HCT116 (cell line): ENCODE measurements at regions not wholly inside any gene's neighbourhood (a gene's known extent, or its start where the extent isn't known, plus 50 kb on each side); places are given as distances from the start of the nearest gene placed in this dataset.

Experiments
- ATAC-seq: fragments of 200-7000 bp; cut with Tn5 transposase; 2 replicates; pipeline ENCODE4 v1.9.1; 2020; ENCODE audit warnings: mild to moderate bottlenecking, moderate library complexity
- BruUV-seq: library from RNA; stranded (reverse); fragments of 400-500 nt; replicated peaks from 2 replicates; lab custom pipeline; 2021; lab: Mats Ljungman, UMichigan
- CTCF ChIA-PET: fragments of 300-600 bp; sonication (Branson Sonifier 250); formaldehyde crosslinking; loops from one replicate; lab custom pipeline; 2021; ENCODE audit warnings: antibody characterized with exemption; lab: Charles Lee
- POLR2A ChIA-PET: fragments of 300-600, 350-600 bp; sonication (Branson Sonifier 250); formaldehyde crosslinking; loops from one replicate; lab custom pipeline; 2021; ENCODE audit warnings: antibody characterized with exemption; lab: Charles Lee
- RAD21 ChIA-PET, 2 experiments: fragments of 300-600 bp; sonication (Branson Sonifier 250); formaldehyde crosslinking; loops; one replicate each; lab custom pipeline; 2023; ENCODE audit warnings: low total read pairs in 2 of 2; ENCODE audit not compliant: uncharacterized antibody in 2 of 2, unreplicated experiment in 2 of 2, low non-redundant PET in 1 of 2; lab: Charles Lee
- DNase-seq: peaks from one replicate; pipeline ENCODE4 v3.0.0-alpha.2; 2010; ENCODE audit warnings: low read depth, low spot score
- H2AFZ ChIP-seq: fragments of 200-600 bp; shearing (Covaris generic), sonication (generic); 2 replicates; pipeline ENCODE4 v1.6.1; 2017; ENCODE audit warnings: low read depth, mixed run types, mixed read lengths, antibody characterized with exemption, low read length; ENCODE audit not compliant: poor library complexity, severe bottlenecking
- H3K27ac ChIP-seq: 2 replicates; pipeline ENCODE4 v1.5.1; 2012; ENCODE audit warnings: low read depth, low read length
- H3K27me3 ChIP-seq: fragments of 200-600 bp; sonication (generic); 2 replicates; pipeline ENCODE4 v1.6.1; 2016; ENCODE audit warnings: mixed run types, low read length, mixed read lengths; ENCODE audit not compliant: insufficient read depth
- H3K36me3 ChIP-seq, 2 experiments: fragments of 200-500 bp in 1 of 2; fragments of 200-600 bp in 1 of 2; sonication (Bioruptor generic) in 1 of 2; sonication (generic) in 1 of 2; 2 replicates each; pipeline versions ENCODE4 v1.5.1 to v1.6.1; 2014 to 2016; ENCODE audit warnings: low read length in 2 of 2, inconsistent platforms in 1 of 2, mixed read lengths in 1 of 2, mixed run types in 1 of 2; ENCODE audit not compliant: insufficient read depth in 2 of 2, control insufficient read depth in 1 of 2
- H3K4me1 ChIP-seq, 2 experiments: fragments of 200-600 bp in 1 of 2; sonication (generic) in 1 of 2; 2 replicates each; pipeline versions ENCODE4 v1.5.1 to v1.6.1; 2012 to 2017; ENCODE audit warnings: low read length in 2 of 2, inconsistent platforms in 1 of 2, mild to moderate bottlenecking in 1 of 2, mixed read lengths in 1 of 2, mixed run types in 1 of 2, moderate library complexity in 1 of 2; ENCODE audit not compliant: insufficient read depth in 2 of 2, control insufficient read depth in 1 of 2
- H3K4me2 ChIP-seq: fragments of 200-600 bp; sonication (generic); 2 replicates; pipeline ENCODE4 v1.6.1; 2017; ENCODE audit warnings: mixed run types, low read length, mixed read lengths
- H3K4me3 ChIP-seq, 2 experiments: fragments of 200-600 bp in 1 of 2; sonication (generic) in 1 of 2; replicated peaks in 1 of 2; 2 replicates each; pipeline ENCODE4 v1.5.1; 2011 to 2016; ENCODE audit warnings: low read length in 2 of 2, control low read depth in 1 of 2, low read depth in 1 of 2, mild to moderate bottlenecking in 1 of 2, mixed read lengths in 1 of 2, mixed run types in 1 of 2
- H3K79me2 ChIP-seq: fragments of 200-600 bp; sonication (generic); 2 replicates; pipeline ENCODE4 v1.6.1; 2017; ENCODE audit warnings: mild to moderate bottlenecking, mixed run types, low read length, moderate library complexity, mixed read lengths; ENCODE audit not compliant: insufficient read depth
- H3K9ac ChIP-seq: fragments of 200-600 bp; sonication (generic); 2 replicates; pipeline ENCODE4 v1.6.1; 2016; ENCODE audit warnings: low read length, mixed read lengths
- H3K9me2 ChIP-seq: fragments of 200-600 bp; sonication (generic), shearing (Covaris generic); 2 replicates; pipeline ENCODE4 v1.6.1; 2017; ENCODE audit warnings: mixed run types, mild to moderate bottlenecking, moderate library complexity; ENCODE audit not compliant: insufficient read depth
- H3K9me3 ChIP-seq, 2 experiments: fragments of 200-500 bp in 1 of 2; fragments of 200-600 bp in 1 of 2; sonication (Bioruptor generic) in 1 of 2; sonication (generic) in 1 of 2; 2 replicates each; pipeline ENCODE4 v1.6.1; 2014 to 2017; ENCODE audit warnings: low read length in 2 of 2, mixed read lengths in 2 of 2, inconsistent platforms in 1 of 2, low read depth in 1 of 2, mild to moderate bottlenecking in 1 of 2, mixed run types in 1 of 2, moderate library complexity in 1 of 2; ENCODE audit not compliant: control insufficient read depth in 1 of 2, insufficient read depth in 1 of 2
- H4K20me1 ChIP-seq: fragments of 200-600 bp; sonication (generic), shearing (Covaris generic); 2 replicates; pipeline ENCODE4 v1.6.1; 2017; ENCODE audit warnings: mixed run types, mild to moderate bottlenecking, moderate library complexity; ENCODE audit not compliant: insufficient read depth
- ATF3 ChIP-seq: IDR thresholded peaks from 2 replicates; pipeline ENCODE4 v1.6.1; 2012
- CBX3 ChIP-seq: IDR thresholded peaks from 2 replicates; pipeline ENCODE4 v1.6.1; 2012; ENCODE audit warnings: low read depth
- CTCF ChIP-seq, 3 experiments: fragments of 200-600 bp in 1 of 3; sonication (generic) in 1 of 3; IDR thresholded peaks in 2 of 3; conservative IDR thresholded peaks in 1 of 3; 2 replicates each; pipeline ENCODE4 v1.5.1; 2012 to 2017; ENCODE audit warnings: low read depth in 2 of 3, low read length in 2 of 3, antibody characterized with exemption in 1 of 3, borderline replicate concordance in 1 of 3, control low read depth in 1 of 3, mild to moderate bottlenecking in 1 of 3, mixed read lengths in 1 of 3, mixed run types in 1 of 3, moderate library complexity in 1 of 3; ENCODE audit not compliant: insufficient read depth in 1 of 3
- EGR1 ChIP-seq: IDR thresholded peaks from 2 replicates; pipeline ENCODE4 v1.6.1; 2012; ENCODE audit warnings: low read depth
- EZH2 ChIP-seq: fragments of 200-600 bp; sonication (generic); IDR thresholded peaks from 2 replicates; pipeline ENCODE4 v1.6.1; 2017; ENCODE audit warnings: antibody characterized with exemption, mixed run types
- EZH2phosphoT487 ChIP-seq: fragments of 200-600 bp; IDR thresholded peaks from 2 replicates; pipeline ENCODE4 v1.6.1; 2018; ENCODE audit warnings: antibody characterized with exemption, borderline replicate concordance
- FOSL1 ChIP-seq: IDR thresholded peaks from 2 replicates; pipeline ENCODE4 v1.6.1; 2012; ENCODE audit warnings: low read depth
- JUND ChIP-seq: IDR thresholded peaks from 2 replicates; pipeline ENCODE4 v1.6.1; 2012
- POLR2A ChIP-seq: IDR thresholded peaks from 2 replicates; pipeline ENCODE4 v1.7.0; 2011; ENCODE audit warnings: borderline replicate concordance; ENCODE audit not compliant: insufficient read depth, insufficient read length; ENCODE audit errors: extremely low read depth
- POLR2AphosphoS5 ChIP-seq: IDR thresholded peaks from 2 replicates; pipeline ENCODE4 v1.6.1; 2011; ENCODE audit warnings: mild to moderate bottlenecking, low read depth, low read length, moderate library complexity
- RAD21 ChIP-seq: IDR thresholded peaks from 2 replicates; pipeline ENCODE4 v1.6.1; 2012; ENCODE audit warnings: low read depth, mild to moderate bottlenecking
- REST ChIP-seq: IDR thresholded peaks from 2 replicates; pipeline ENCODE4 v1.6.1; 2012; ENCODE audit warnings: low read depth
- SIN3A ChIP-seq: IDR thresholded peaks from 2 replicates; pipeline ENCODE4 v1.6.1; 2012; ENCODE audit warnings: low read depth
- SP1 ChIP-seq: IDR thresholded peaks from 2 replicates; pipeline ENCODE4 v1.6.1; 2012; ENCODE audit warnings: low read depth
- SRF ChIP-seq: IDR thresholded peaks from 2 replicates; pipeline ENCODE4 v1.6.1; 2012; ENCODE audit warnings: low read depth
- TCF7L2 ChIP-seq: IDR thresholded peaks from 2 replicates; pipeline ENCODE4 v1.7.0; 2011; ENCODE audit warnings: borderline replicate concordance, inconsistent platforms; ENCODE audit not compliant: insufficient read depth, insufficient read length; ENCODE audit errors: extremely low read depth
- YY1 ChIP-seq: IDR thresholded peaks from 2 replicates; pipeline ENCODE4 v1.6.1; 2011; ENCODE audit warnings: low read length, low read depth, moderate library complexity, mild to moderate bottlenecking; ENCODE audit not compliant: insufficient replicate concordance; ENCODE audit errors: extremely low read depth
- intact Hi-C: fragments of 100-400 bp; cut with micrococcal nuclease; formaldehyde crosslinking; loops from 2 replicates; pipeline ENCODE4 v1.10.0; 2022

GRCh38 chr2:58904095-58904494 is 663.0 kb upstream of the FANCL start:
- no peak overlapping the region for H3K4me3 ChIP-seq
- H3K9ac ChIP-seq, result no peak overlapping the region
- POLR2A ChIA-PET, result no interaction called here
- no TSS peak for BruUV-seq
- H3K4me1 ChIP-seq, result no peaks in the 10 kb centered on the region
- no peaks in the 10 kb centered on the region for H3K36me3 ChIP-seq
- intact Hi-C loops, result no loop called here
- no peak overlapping the region for H3K27ac ChIP-seq
- no peaks in the 10 kb centered on the region for H3K9me3 ChIP-seq
- H3K9me2 ChIP-seq, result no peaks in the 10 kb centered on the region
- H3K27me3 ChIP-seq, result 0 out of 2 replicates have a peak, but pooled peaks cover 4% of the 10 kb centered on the region
- H3K79me2 ChIP-seq, result no peaks in the 10 kb centered on the region
- H2AFZ ChIP-seq, result no peak overlapping the region
- CTCF ChIA-PET, result no interaction called here
- no peak overlapping the region for H3K4me2 ChIP-seq
- RAD21 ChIA-PET, result no interaction called here
- no peak for TF ChIP-seq EGR1
- TF ChIP-seq EZH2, result no peak
- TF ChIP-seq EZH2phosphoT487, result no peak
- TF ChIP-seq SRF, result no peak
- no peak for TF ChIP-seq JUND
- TF ChIP-seq RAD21, result no peak
- no peak for TF ChIP-seq TCF7L2
- no peak for TF ChIP-seq POLR2AphosphoS5
- TF ChIP-seq CBX3, result no peak
- no peak for TF ChIP-seq YY1
- no peaks in the 10 kb centered on the region for H4K20me1 ChIP-seq
- ATAC-seq (no peak), DNase-seq (no peak)

DNA sequence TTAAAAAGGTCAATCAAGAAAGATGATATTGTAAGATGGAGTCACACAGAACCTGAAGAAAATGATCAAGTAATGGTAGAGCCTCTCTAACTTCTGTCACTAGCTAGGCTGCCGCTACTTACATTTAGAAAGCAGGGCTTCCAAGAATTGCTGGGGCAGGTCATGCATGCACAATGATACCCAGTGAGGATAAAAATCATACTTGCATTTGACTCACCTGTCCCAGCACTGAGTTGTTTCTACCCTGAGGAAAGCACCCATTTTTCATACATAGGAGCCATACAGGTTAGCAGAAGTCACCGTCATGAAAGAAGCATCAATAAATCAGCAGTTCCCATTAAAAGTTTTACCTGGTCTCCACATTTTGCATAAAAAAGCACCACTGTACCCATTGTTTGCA is 662.3 kb upstream of the FANCL start:
- Histone ChIP-seq H3K4me3 (no peak overlapping the region), H3K9me2 (no peaks in the 10 kb centered on the region), H3K9me3 (no peaks in the 10 kb centered on the region), H3K4me1 (no peaks in the 10 kb centered on the region), H3K4me2 (no peak overlapping the region), H3K36me3 (no peaks in the 10 kb centered on the region), H3K9ac (no peak overlapping the region), H3K79me2 (no peaks in the 10 kb centered on the region), H3K27ac (no peak overlapping the region), H3K27me3 (0 out of 2 replicates have a peak, but pooled peaks cover 4% of the 10 kb centered on the region), H4K20me1 (no peaks in the 10 kb centered on the region), H2AFZ (no peak overlapping the region)
- RAD21 ChIA-PET, result no interaction called here
- ATAC-seq, result no peak
- DNase-seq, result no peak
- BruUV-seq, result no TSS peak
- POLR2A ChIA-PET, result no interaction called here
- intact Hi-C loops, result no loop called here
- CTCF ChIA-PET, result no interaction called here
- TF ChIP-seq EGR1 (no peak), POLR2A (no peak), SIN3A (no peak), JUND (no peak), ATF3 (no peak), EZH2phosphoT487 (no peak), REST (no peak), POLR2AphosphoS5 (no peak), SP1 (no peak), CTCF (IDR thresholded peaks at IDR 0.05 in 2 of 3, conservative IDR thresholded peaks at IDR 0.05 in 1 of 3; ENCODE audit: borderline replicate concordance in 1 of 3, insufficient read depth in 1 of 3, low read depth in 2 of 3, low read length in 2 of 3) (no peak), FOSL1 (no peak), YY1 (no peak)
